ENCODE measurements at regions not wholly inside any gene's neighbourhood (a gene's known extent, or its start where the extent isn't known, plus 50 kb on each side); places are given as distances from the start of the nearest gene placed in this dataset.
"Not testable (repeated sequence)": the region's sequence is repeated elsewhere in the genome, so short reads cannot be mapped to it uniquely, and the experiment has no call there.

- Mint-ChIP-seq H3K36me3 (no peaks in the 10 kb centered on the region), H3K4me3 (no peak overlapping the region), H3K27me3 (no peaks in the 10 kb centered on the region), H3K27ac (no peak overlapping the region), H3K4me1 (no peaks in the 10 kb centered on the region), H3K9me3 (peaks cover 0 to 3% (median 0%) of the 10 kb centered on the region in 9 donors)
- ATAC-seq = no peak
- DNase-seq = no peak
- POLR2A ChIA-PET = no interaction called here
Observed at GRCh38 chr18:66916834-66917233, 312.9 kb upstream of the CDH19 start.

- Mint-ChIP-seq H3K4me3 (no peak overlapping the region), H3K4me1 (no peaks in the 10 kb centered on the region), H3K9me3 (peaks cover 0 to 3% (median 0%) of the 10 kb centered on the region in 9 donors), H3K27ac (no peak overlapping the region), H3K27me3 (no peaks in the 10 kb centered on the region), H3K36me3 (no peaks in the 10 kb centered on the region)
- DNase-seq (no peak), ATAC-seq (no peak)
- POLR2A ChIA-PET = no interaction called here
Observed at GRCh38 chr18:66900837-66901236, 296.9 kb upstream of the CDH19 start.

GRCh38 chr18:66895631-66896030, 291.7 kb upstream of the CDH19 start:
- no peak for ATAC-seq
- H3K4me3 Mint-ChIP-seq = no peak overlapping the region
- DNase-seq = no peak
- no peaks in the 10 kb centered on the region for H3K27me3 Mint-ChIP-seq
- H3K9me3 Mint-ChIP-seq = peaks cover 0 to 10% (median 0%) of the 10 kb centered on the region in 9 donors
- POLR2A ChIA-PET = no interaction called here
- H3K4me1 Mint-ChIP-seq = no peaks in the 10 kb centered on the region
- H3K36me3 Mint-ChIP-seq = no peaks in the 10 kb centered on the region
- H3K27ac Mint-ChIP-seq = no peak overlapping the region

- H3K9me3 Mint-ChIP-seq = peaks cover 0 to 10% (median 0%) of the 10 kb centered on the region in 9 donors
- no peak overlapping the region for H3K27ac Mint-ChIP-seq
- POLR2A ChIA-PET = no interaction called here
- no peaks in the 10 kb centered on the region for H3K36me3 Mint-ChIP-seq
- H3K4me3 Mint-ChIP-seq = no peak overlapping the region
- no peak for DNase-seq
- no peaks in the 10 kb centered on the region for H3K4me1 Mint-ChIP-seq
- no peaks in the 10 kb centered on the region for H3K27me3 Mint-ChIP-seq
- ATAC-seq = no peak
Observed at GRCh38 chr18:66894851-66895250, 291.0 kb upstream of the CDH19 start.

GRCh38 chr18:66892388-66892787, 288.5 kb upstream of the CDH19 start:
- POLR2A ChIA-PET, H3K4me1 Mint-ChIP-seq, ATAC-seq, H3K36me3 Mint-ChIP-seq, H3K27ac Mint-ChIP-seq, H3K4me3 Mint-ChIP-seq, DNase-seq, H3K27me3 Mint-ChIP-seq: not testable (repeated sequence)
- peaks cover 0 to 10% (median 2%) of the 10 kb centered on the region in 9 donors for H3K9me3 Mint-ChIP-seq

GRCh38 chr18:66874812-66875474, 271.1 kb upstream of the CDH19 start:
- Mint-ChIP-seq H3K4me1 (no peaks in the 10 kb centered on the region), H3K27me3 (no peaks in the 10 kb centered on the region)

GRCh38 chr18:66874375-66874774, 270.5 kb upstream of the CDH19 start:
- POLR2A ChIA-PET = no interaction called here
- H3K27me3 Mint-ChIP-seq = no peaks in the 10 kb centered on the region
- H3K36me3 Mint-ChIP-seq = no peaks in the 10 kb centered on the region
- H3K9me3 Mint-ChIP-seq = no peaks in the 10 kb centered on the region
- no peaks in the 10 kb centered on the region for H3K4me1 Mint-ChIP-seq
- no peak for DNase-seq
- no peak overlapping the region for H3K4me3 Mint-ChIP-seq
- ATAC-seq = no peak
- H3K27ac Mint-ChIP-seq = no peak overlapping the region

More at GRCh38 chr18:66874812-66875474, 271.1 kb upstream of the CDH19 start:
- ATAC-seq (no peak), DNase-seq (no peak)
- Mint-ChIP-seq H3K4me3 (no peak overlapping the region), H3K9me3 (no peaks in the 10 kb centered on the region), H3K36me3 (no peaks in the 10 kb centered on the region), H3K27ac (no peak overlapping the region)
- POLR2A ChIA-PET = no interaction called here

- DNase-seq (no peak), ATAC-seq (no peak)
- Mint-ChIP-seq H3K27ac (no peak overlapping the region), H3K4me3 (no peak overlapping the region), H3K4me1 (no peaks in the 10 kb centered on the region), H3K36me3 (no peaks in the 10 kb centered on the region), H3K9me3 (no peaks in the 10 kb centered on the region), H3K27me3 (no peaks in the 10 kb centered on the region)
- POLR2A ChIA-PET = no interaction called here
Observed at GRCh38 chr18:66873899-66874298, 270.0 kb upstream of the CDH19 start.

GRCh38 chr18:66872277-66872676, 268.4 kb upstream of the CDH19 start:
- no peaks in the 10 kb centered on the region for H3K27me3 Mint-ChIP-seq
- peaks cover 0 to 2% (median 0%) of the 10 kb centered on the region in 9 donors for H3K9me3 Mint-ChIP-seq
- DNase-seq (no peak), ATAC-seq (no peak)
- POLR2A ChIA-PET = no interaction called here
- H3K4me3 Mint-ChIP-seq = no peak overlapping the region
- no peaks in the 10 kb centered on the region for H3K4me1 Mint-ChIP-seq
- H3K27ac Mint-ChIP-seq = no peak overlapping the region
- H3K36me3 Mint-ChIP-seq = no peaks in the 10 kb centered on the region

- Mint-ChIP-seq H3K27ac (no peak overlapping the region), H3K9me3 (peaks cover 0 to 8% (median 0%) of the 10 kb centered on the region in 9 donors), H3K36me3 (no peaks in the 10 kb centered on the region), H3K4me3 (no peak overlapping the region), H3K4me1 (no peaks in the 10 kb centered on the region), H3K27me3 (no peaks in the 10 kb centered on the region)
- POLR2A ChIA-PET = no interaction called here
- ATAC-seq (no peak), DNase-seq (no peak)
Observed at GRCh38 chr18:66867653-66868052, 263.8 kb upstream of the CDH19 start.

- H3K36me3 Mint-ChIP-seq, ATAC-seq, H3K27me3 Mint-ChIP-seq, H3K4me3 Mint-ChIP-seq, H3K27ac Mint-ChIP-seq, H3K4me1 Mint-ChIP-seq, DNase-seq, H3K9me3 Mint-ChIP-seq, POLR2A ChIA-PET: not testable (repeated sequence)
Observed at GRCh38 chr18:66866427-66866940, 262.6 kb upstream of the CDH19 start.

- H3K36me3 Mint-ChIP-seq = no peaks in the 10 kb centered on the region
- POLR2A ChIA-PET = no interaction called here
- no peak overlapping the region for H3K4me3 Mint-ChIP-seq
- H3K27me3 Mint-ChIP-seq = no peaks in the 10 kb centered on the region
- DNase-seq (no peak), ATAC-seq (no peak)
- peaks cover 0 to 12% (median 3%) of the 10 kb centered on the region in 9 donors for H3K9me3 Mint-ChIP-seq
- no peak overlapping the region for H3K27ac Mint-ChIP-seq
- no peaks in the 10 kb centered on the region for H3K4me1 Mint-ChIP-seq
Observed at GRCh38 chr18:66838340-66838987, 234.6 kb upstream of the CDH19 start.

- Mint-ChIP-seq H3K27ac (no peak overlapping the region), H3K27me3 (no peaks in the 10 kb centered on the region), H3K4me1 (no peaks in the 10 kb centered on the region), H3K4me3 (no peak overlapping the region), H3K9me3 (peaks cover 0 to 5% (median 2%) of the 10 kb centered on the region in 9 donors), H3K36me3 (no peaks in the 10 kb centered on the region)
- ATAC-seq (no peak), DNase-seq (no peak)
- POLR2A ChIA-PET = no interaction called here
Observed at GRCh38 chr18:66833646-66834045, 229.8 kb upstream of the CDH19 start.

GRCh38 chr18:66826211-66826610, 222.3 kb upstream of the CDH19 start:
- POLR2A ChIA-PET = no interaction called here
- no peak for ATAC-seq
- no peaks in the 10 kb centered on the region for H3K27me3 Mint-ChIP-seq
- DNase-seq = no peak
- H3K27ac Mint-ChIP-seq = no peak overlapping the region
- H3K9me3 Mint-ChIP-seq = peaks cover 0 to 7% (median 0%) of the 10 kb centered on the region in 9 donors
- H3K4me3 Mint-ChIP-seq = no peak overlapping the region
- H3K4me1 Mint-ChIP-seq = no peaks in the 10 kb centered on the region
- H3K36me3 Mint-ChIP-seq = no peaks in the 10 kb centered on the region
